SK-N-SH treated with all-trans-retinoic acid at 6 μM for 48 hours (cell line): ENCODE measurements at regions not wholly inside any gene's neighbourhood (a gene's known extent, or its start where the extent isn't known, plus 50 kb on each side); places are given as distances from the start of the nearest gene placed in this dataset.

Experiments
- CREB5 ChIP-seq: fragments of 250-450 bp; sonication (Bioruptor Pico); IDR thresholded peaks from 2 replicates; pipeline ENCODE4 v1.5.1; 2020; ENCODE audit warnings: low read depth, mild to moderate bottlenecking, moderate library complexity
- ISL1 ChIP-seq: fragments of 250-450 bp; sonication (Bioruptor Pico); IDR thresholded peaks from 2 replicates; pipeline ENCODE4 v2.1.2; 2022; ENCODE audit warnings: mild to moderate bottlenecking, moderate library complexity
- PATZ1 ChIP-seq: fragments of 250-450 bp; sonication (Bioruptor Pico); IDR thresholded peaks from 2 replicates; pipeline ENCODE4 v1.8.0; 2020; ENCODE audit warnings: mild to moderate bottlenecking, moderate library complexity, borderline replicate concordance
- POU6F1 ChIP-seq: fragments of 250-450 bp; sonication (Bioruptor Pico); IDR thresholded peaks from 2 replicates; pipeline ENCODE4 v1.8.0; 2021; ENCODE audit warnings: low read depth, mild to moderate bottlenecking, moderate library complexity, borderline replicate concordance
- PPARA ChIP-seq: fragments of 250-450 bp; sonication (Bioruptor Pico); IDR thresholded peaks from 2 replicates; pipeline ENCODE4 v1.5.0; 2020; ENCODE audit warnings: mild to moderate bottlenecking, borderline replicate concordance
- RARB ChIP-seq: fragments of 250-450 bp; sonication (Bioruptor Pico); IDR thresholded peaks from 2 replicates; pipeline ENCODE4 v1.8.0; 2021; ENCODE audit warnings: mild to moderate bottlenecking, moderate library complexity
- TCF4 ChIP-seq: fragments of 250-450 bp; sonication (Bioruptor Pico); IDR thresholded peaks from 2 replicates; pipeline ENCODE4 v1.8.0; 2021; ENCODE audit warnings: mild to moderate bottlenecking, moderate library complexity, borderline replicate concordance
- TOX ChIP-seq: fragments of 250-450 bp; sonication (Bioruptor Pico); IDR thresholded peaks from 2 replicates; pipeline ENCODE4 v1.8.0; 2021; ENCODE audit warnings: mild to moderate bottlenecking, moderate library complexity, borderline replicate concordance
- TSHZ2 ChIP-seq: fragments of 250-450 bp; sonication (Bioruptor Pico); IDR thresholded peaks from 2 replicates; pipeline ENCODE4 v1.5.0; 2020; ENCODE audit warnings: mild to moderate bottlenecking, moderate library complexity
- ZFP3 ChIP-seq: fragments of 250-450 bp; sonication (Bioruptor Pico); IDR thresholded peaks from 2 replicates; pipeline ENCODE4 v1.5.0; 2020; ENCODE audit warnings: mild to moderate bottlenecking, moderate library complexity
- ZFP30 ChIP-seq: fragments of 450-650 bp; formaldehyde crosslinking; IDR thresholded peaks from 2 replicates; pipeline ENCODE4 v1.5.0; 2022; ENCODE audit warnings: mild to moderate bottlenecking, moderate library complexity
- ZNF8 ChIP-seq: fragments of 450-650 bp; formaldehyde crosslinking; IDR thresholded peaks from 2 replicates; pipeline ENCODE4 v1.5.0; 2020; ENCODE audit warnings: mild to moderate bottlenecking, moderate library complexity

GRCh38 chr10:128210215-128211063 lies 84.2 kb upstream of the MKI67 start:
- TF ChIP-seq RARB (CRISPR knock-in tag) (no peak), ZFP30 (no peak), ZFP3 (CRISPR knock-in tag) (no peak), ZNF8 (CRISPR knock-in tag) (no peak), PATZ1 (no peak), ISL1 (CRISPR knock-in tag) (no peak), TOX (CRISPR knock-in tag) (no peak), PPARA (no peak), TCF4 (CRISPR knock-in tag) (no peak), CREB5 (CRISPR knock-in tag) (no peak), POU6F1 (no peak), TSHZ2 (no peak)
